ENCODE measurements at regions not wholly inside any gene's neighbourhood (a gene's known extent, or its start where the extent isn't known, plus 50 kb on each side); places are given as distances from the start of the nearest gene placed in this dataset.

DNA sequence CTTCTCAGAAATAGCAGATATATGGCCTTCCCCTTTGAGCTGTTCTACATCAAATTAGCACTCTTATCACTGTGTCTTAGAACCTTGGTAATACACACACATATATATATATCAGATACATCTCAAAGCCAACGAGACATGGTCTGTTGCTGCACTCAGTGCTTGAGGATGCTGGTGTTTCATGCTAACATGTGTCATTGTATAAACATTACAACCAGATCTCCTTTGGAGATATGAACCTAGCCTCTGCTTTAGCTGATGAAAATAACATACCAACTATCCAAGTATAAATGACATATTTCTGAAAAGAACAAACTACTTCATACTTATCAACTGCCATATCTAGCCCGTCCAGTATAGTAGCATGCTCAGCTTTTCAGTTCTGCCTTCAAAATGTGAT is 226.7 kb upstream of the HNRNPA3 start:
- Histone ChIP-seq H3K9me3 (no peaks in the 10 kb centered on the region), H3K27me3 (replicated peaks; ENCODE audit: insufficient read depth) (no peaks in the 10 kb centered on the region), H3K4me1 (ENCODE audit: control insufficient read depth in 1 of 2, low read depth in 2 of 2) (no peaks in the 10 kb centered on the region), H3K4me3 (no peak overlapping the region), H3K27ac (no peak overlapping the region), H3K36me3 (no peaks in the 10 kb centered on the region)
- ATAC-seq (ENCODE audit: insufficient number of reproducible peaks, low FRiP score, low read depth), result no peak
- TF ChIP-seq, protein P1, sequence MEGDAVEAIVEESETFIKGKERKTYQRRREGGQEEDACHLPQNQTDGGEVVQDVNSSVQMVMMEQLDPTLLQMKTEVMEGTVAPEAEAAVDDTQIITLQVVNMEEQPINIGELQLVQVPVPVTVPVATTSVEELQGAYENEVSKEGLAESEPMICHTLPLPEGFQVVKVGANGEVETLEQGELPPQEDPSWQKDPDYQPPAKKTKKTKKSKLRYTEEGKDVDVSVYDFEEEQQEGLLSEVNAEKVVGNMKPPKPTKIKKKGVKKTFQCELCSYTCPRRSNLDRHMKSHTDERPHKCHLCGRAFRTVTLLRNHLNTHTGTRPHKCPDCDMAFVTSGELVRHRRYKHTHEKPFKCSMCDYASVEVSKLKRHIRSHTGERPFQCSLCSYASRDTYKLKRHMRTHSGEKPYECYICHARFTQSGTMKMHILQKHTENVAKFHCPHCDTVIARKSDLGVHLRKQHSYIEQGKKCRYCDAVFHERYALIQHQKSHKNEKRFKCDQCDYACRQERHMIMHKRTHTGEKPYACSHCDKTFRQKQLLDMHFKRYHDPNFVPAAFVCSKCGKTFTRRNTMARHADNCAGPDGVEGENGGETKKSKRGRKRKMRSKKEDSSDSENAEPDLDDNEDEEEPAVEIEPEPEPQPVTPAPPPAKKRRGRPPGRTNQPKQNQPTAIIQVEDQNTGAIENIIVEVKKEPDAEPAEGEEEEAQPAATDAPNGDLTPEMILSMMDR (IDR thresholded peaks at IDR 0.05), result no peak
- no peak for DNase-seq (ENCODE audit: low spot score)

DNA sequence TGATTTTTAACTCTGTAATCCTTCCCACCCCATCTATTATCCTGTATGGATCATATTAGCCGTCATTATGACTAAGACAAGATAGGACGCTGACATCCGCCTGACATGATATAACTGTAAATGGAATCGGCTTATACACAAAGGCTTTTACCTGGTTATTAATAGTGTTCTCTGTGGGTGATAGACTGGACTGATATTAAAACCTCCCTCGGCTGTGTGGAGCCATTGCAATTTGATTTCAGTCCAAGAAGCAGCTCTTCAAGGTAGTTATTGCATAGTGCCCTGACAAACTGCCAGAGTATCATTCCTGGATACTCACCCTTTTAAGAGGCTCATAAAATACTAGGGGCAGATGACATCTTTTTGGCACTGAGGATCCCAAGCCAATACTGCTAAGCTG is 226.1 kb upstream of the HNRNPA3 start:
- DNase-seq (ENCODE audit: low spot score) (no peak), ATAC-seq (ENCODE audit: insufficient number of reproducible peaks, low FRiP score, low read depth) (no peak)
- TF ChIP-seq, protein P1 (IDR thresholded peaks at IDR 0.05), result no peak
- Histone ChIP-seq H3K9me3 (no peaks in the 10 kb centered on the region), H3K4me1 (ENCODE audit: control insufficient read depth in 1 of 2, low read depth in 2 of 2) (no peaks in the 10 kb centered on the region), H3K4me3 (no peak overlapping the region), H3K27ac (no peak overlapping the region), H3K36me3 (no peaks in the 10 kb centered on the region), H3K27me3 (replicated peaks; ENCODE audit: insufficient read depth) (no peaks in the 10 kb centered on the region)

DNA sequence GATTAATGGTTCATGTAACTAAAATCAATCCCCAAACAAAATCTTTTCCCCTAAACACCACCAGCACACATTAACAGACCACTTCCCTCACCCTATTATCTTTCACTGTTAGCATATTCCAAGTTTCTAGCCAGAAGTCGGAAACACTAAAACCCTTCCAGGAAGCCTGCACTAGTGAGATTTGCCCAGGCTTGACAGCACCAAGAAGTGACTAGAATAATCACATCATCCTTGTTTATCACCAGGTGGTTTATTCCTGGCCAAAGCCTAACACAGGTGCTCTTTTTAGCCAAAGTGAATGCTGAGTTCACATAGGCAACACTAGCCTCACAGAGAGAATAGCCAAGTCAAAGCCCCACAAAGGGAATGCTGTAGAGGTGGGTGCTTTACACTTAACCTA is 221.2 kb upstream of the HNRNPA3 start:
- TF ChIP-seq, protein P1 (IDR thresholded peaks at IDR 0.05), result no peak
- ATAC-seq (ENCODE audit: insufficient number of reproducible peaks, low FRiP score, low read depth), result no peak
- Histone ChIP-seq H3K4me3 (no peak overlapping the region), H3K36me3 (no peaks in the 10 kb centered on the region), H3K4me1 (ENCODE audit: control insufficient read depth in 1 of 2, low read depth in 2 of 2) (no peaks in the 10 kb centered on the region), H3K27ac (no peak overlapping the region), H3K27me3 (replicated peaks; ENCODE audit: insufficient read depth) (no peaks in the 10 kb centered on the region), H3K9me3 (no peaks in the 10 kb centered on the region)
- no peak for DNase-seq (ENCODE audit: low spot score)

DNA sequence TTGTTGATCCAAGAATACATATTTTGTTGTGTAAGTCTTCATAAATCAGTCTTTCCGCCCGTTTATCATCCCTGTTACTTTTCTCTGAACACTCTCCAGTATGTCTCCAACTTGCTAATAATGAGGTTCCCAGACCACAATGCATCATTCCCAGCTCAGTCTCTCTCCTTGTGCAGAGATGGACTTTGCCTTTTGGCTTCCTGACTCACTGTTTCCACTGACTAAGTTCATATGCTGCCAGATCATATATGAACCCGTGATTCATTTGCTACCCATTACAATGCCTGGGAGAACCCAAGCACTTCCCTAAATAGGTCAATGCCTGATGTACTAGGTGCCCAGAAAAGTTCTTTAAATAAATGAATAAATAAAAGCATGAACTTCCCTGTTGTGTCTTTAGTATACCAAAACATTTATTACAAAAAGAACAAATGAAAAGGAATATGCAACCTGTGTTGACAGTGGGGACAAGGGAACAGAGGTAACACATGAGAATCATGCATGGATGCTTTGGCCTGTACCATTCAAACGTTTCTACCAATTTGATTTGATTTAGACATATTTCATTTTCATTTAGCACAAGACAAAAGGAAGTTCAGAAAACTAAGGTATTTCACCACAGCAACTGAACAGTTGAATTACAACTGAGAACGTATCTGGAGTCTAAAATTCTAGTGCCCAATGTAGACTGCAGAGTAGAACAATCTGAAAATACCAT is 215.4 kb upstream of the HNRNPA3 start:
- H3K4me1 ChIP-seq (ENCODE audit: control insufficient read depth in 1 of 2, low read depth in 2 of 2), result no peaks in the 10 kb centered on the region
- ATAC-seq (ENCODE audit: insufficient number of reproducible peaks, low FRiP score, low read depth) (no peak), DNase-seq (ENCODE audit: low spot score) (no peak)
- H3K27ac ChIP-seq, result no peak overlapping the region
- TF ChIP-seq, protein P1 (IDR thresholded peaks at IDR 0.05), result no peak
- H3K27me3 ChIP-seq (replicated peaks; ENCODE audit: insufficient read depth), result no peaks in the 10 kb centered on the region
- no peaks in the 10 kb centered on the region for H3K36me3 ChIP-seq
- H3K4me3 ChIP-seq, result no peak overlapping the region
- no peaks in the 10 kb centered on the region for H3K9me3 ChIP-seq

DNA sequence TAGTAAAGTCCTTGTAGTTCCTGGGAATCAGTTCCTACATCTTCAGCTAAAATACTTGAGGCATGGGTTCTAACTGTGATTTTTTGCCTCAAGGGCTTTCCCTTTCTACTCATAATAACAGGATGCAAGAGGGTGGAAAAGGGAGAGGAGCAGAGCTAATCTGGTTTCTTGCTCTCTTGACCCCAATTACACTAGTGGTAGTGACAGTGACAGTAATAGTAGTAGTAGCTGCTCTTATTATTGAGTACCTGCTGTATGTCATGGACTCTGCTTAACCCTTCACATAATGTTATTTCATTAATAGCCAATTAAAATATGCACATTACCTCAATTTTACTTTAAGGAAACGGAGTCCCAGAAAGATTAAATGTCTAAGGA is 214.8 kb upstream of the HNRNPA3 start:
- Histone ChIP-seq H3K9me3 (no peaks in the 10 kb centered on the region), H3K36me3 (no peaks in the 10 kb centered on the region), H3K4me3 (no peak overlapping the region), H3K27me3 (replicated peaks; ENCODE audit: insufficient read depth) (no peaks in the 10 kb centered on the region), H3K27ac (no peak overlapping the region), H3K4me1 (ENCODE audit: control insufficient read depth in 1 of 2, low read depth in 2 of 2) (no peaks in the 10 kb centered on the region)
- DNase-seq (ENCODE audit: low spot score) (no peak), ATAC-seq (ENCODE audit: insufficient number of reproducible peaks, low FRiP score, low read depth) (no peak)
- TF ChIP-seq, protein P1 (IDR thresholded peaks at IDR 0.05), result no peak

All from thoracic aorta (tissue), 2 donors.